Heart left ventricle (tissue), 16 donors: ENCODE measurements at regions not wholly inside any gene's neighbourhood (a gene's known extent, or its start where the extent isn't known, plus 50 kb on each side); places are given as distances from the start of the nearest gene placed in this dataset.

Source experiments
- ATAC-seq, 4 donors: fragments of 200-7000 bp; cut with Tn5 transposase; one replicate each; pipeline ENCODE4 v1.9.1; 2020 to 2022; ENCODE audit warnings: moderate library complexity in 4 of 4, mild to moderate bottlenecking in 3 of 4, moderate number of reproducible peaks in 1 of 4
- DNase-seq, 5 donors: peaks; one replicate each; pipeline ENCODE4 v3.0.0-alpha.2; 2020
- H3K27ac ChIP-seq, 12 donors: fragments of 200-600 bp; sonication (generic) in 4 of 12; one replicate each; pipeline versions ENCODE4 v1.5.0 to v1.8.0; 2016 to 2022; ENCODE audit warnings: mild to moderate bottlenecking in 2 of 12
- H3K27me3 ChIP-seq, 9 donors: fragments of 200-600 bp; sonication (generic) in 2 of 9; one replicate each; pipeline versions ENCODE4 v1.5.1 to v1.8.0; 2016 to 2022; ENCODE audit warnings: mild to moderate bottlenecking in 3 of 9
- H3K36me3 ChIP-seq, 9 donors: fragments of 200-600 bp; sonication (generic) in 2 of 9; one replicate each; pipeline versions ENCODE4 v1.5.0 to v1.8.0; 2018 to 2022; ENCODE audit warnings: mild to moderate bottlenecking in 2 of 9
- H3K4me1 ChIP-seq, 12 donors: fragments of 200-600 bp; sonication (generic) in 4 of 12; one replicate each; pipeline versions ENCODE4 v1.5.0 to v1.8.0; 2016 to 2022; ENCODE audit warnings: mild to moderate bottlenecking in 3 of 12
- H3K4me3 ChIP-seq, 12 donors: fragments of 200-600 bp; sonication (generic) in 4 of 12; one replicate each; pipeline versions ENCODE4 v1.5.0 to v1.8.0; 2017 to 2022; ENCODE audit warnings: mild to moderate bottlenecking in 9 of 12, moderate library complexity in 4 of 12
- H3K9me3 ChIP-seq, 12 donors: fragments of 200-600 bp; sonication (generic) in 4 of 12; one replicate each; pipeline versions ENCODE4 v1.5.0 to v1.8.0; 2016 to 2022; ENCODE audit warnings: mild to moderate bottlenecking in 1 of 12
- POLR2A ChIP-seq, 2 donors: fragments of 450-650 bp; IDR thresholded peaks; one replicate each; pipeline ENCODE4 v1.6.1; 2017; ENCODE audit warnings: antibody characterized with exemption in 2 of 2, mild to moderate bottlenecking in 2 of 2, moderate library complexity in 2 of 2
- WGBS, 4 donors: extraction: QIAGEN DNeasy Blood & Tissue Kit in 2 of 4; methylation state at CpG; one replicate each; pipeline versions ENCODE4 v1.1.5 to v1.1.7; 2013 to 2018; 5-methylcytosine and 5-hydroxymethylcytosine counted together
- intact Hi-C, 10 donors: fragments of 100-400 bp; cut with DNase I; formaldehyde crosslinking; loops; one replicate each; pipeline versions ENCODE4 v1.11.1 to v1.14.2; 2022
- TF ChIP-seq, protein P1 (sequence below), 12 donors: fragments of 200-600 bp; sonication (generic) in 4 of 12; IDR thresholded peaks; one replicate each; pipeline versions ENCODE4 v1.5.0 to v1.8.0; 2018 to 2022; ENCODE audit warnings: antibody characterized with exemption in 12 of 12, mild to moderate bottlenecking in 5 of 12
- donor health status: ischemic (EF 13 %, LVEDD 7.1; RV severe dilation, severe dysfunction).
- donor health status: healthy with polysubstance abuse.
- donor health status: DM: no; HTN: yes; CAD: no.
- donor health status: DM: no; HTN: no; CAD: no.
- donor health status: ischemic (EF 25% LVEDD 6.9; RV normal size, moderate dysfunction).
- donor health status: ischemic (EF 25% LVEDD 5.7; RV mildly dilated, moderate dysfunction).
- donor health status: healthy.
- donor health status: DM: yes; HTN: yes; CAD: no.
- donor health status: ischemic (EF 35%, LVEDD 5.7; RV mildly dilated, moderate dysfunction).
- donor health status: nonischemic (EF 11% LVEDD 7.7; RV severe dilation, severe dysfunction).
- donor health status: DM: yes; HTN: yes; CAD: no.
- donor health status: PGD.
- donor health status: ischemic (EF 29% LVEDD 5.4; RV normal size, mild dysfunction).
- donor health status: nonischemic (EF 23%, LVEDD 6.1; RV moderate dilation, normal function).

DNA sequence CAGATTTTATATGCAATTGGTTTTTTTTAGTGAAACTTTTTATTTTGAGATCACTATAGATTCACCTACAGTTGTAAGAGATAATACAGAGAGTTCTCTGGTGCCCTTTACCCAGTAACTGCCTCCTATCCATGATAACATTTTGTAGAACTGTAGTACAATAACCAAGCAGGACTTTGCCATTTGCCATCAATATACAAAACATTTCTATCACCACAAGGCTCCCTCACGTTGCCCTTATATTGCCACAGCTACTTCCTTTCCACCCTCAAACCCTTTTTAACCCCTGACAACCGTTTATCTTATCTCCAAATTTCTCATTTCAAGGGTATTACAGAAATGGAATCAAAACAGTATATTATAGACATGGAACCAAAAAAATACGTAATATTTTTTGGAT lies 130.7 kb upstream of the GOLGA6L4 start:
- WGBS, 4 donors, result 67 to 78% (median 74%) methylated on average over 3 of the region's 3 CpGs
- H3K27me3 ChIP-seq, result no peaks in the 10 kb centered on the region
- H3K36me3 ChIP-seq, result no peaks in the 10 kb centered on the region
- H3K9me3 ChIP-seq, result no peaks in the 10 kb centered on the region
- H3K27ac ChIP-seq, result no peak overlapping the region
- ATAC-seq (no peak), DNase-seq (no peak)
- H3K4me3 ChIP-seq, result no peak overlapping the region
- intact Hi-C loops, result no loop called here
- H3K4me1 ChIP-seq, result peaks cover 0 to 7% (median 0%) of the 10 kb centered on the region in 12 donors
- TF ChIP-seq POLR2A (IDR thresholded peaks at IDR 0.05), result no peak
- TF ChIP-seq, protein P1, sequence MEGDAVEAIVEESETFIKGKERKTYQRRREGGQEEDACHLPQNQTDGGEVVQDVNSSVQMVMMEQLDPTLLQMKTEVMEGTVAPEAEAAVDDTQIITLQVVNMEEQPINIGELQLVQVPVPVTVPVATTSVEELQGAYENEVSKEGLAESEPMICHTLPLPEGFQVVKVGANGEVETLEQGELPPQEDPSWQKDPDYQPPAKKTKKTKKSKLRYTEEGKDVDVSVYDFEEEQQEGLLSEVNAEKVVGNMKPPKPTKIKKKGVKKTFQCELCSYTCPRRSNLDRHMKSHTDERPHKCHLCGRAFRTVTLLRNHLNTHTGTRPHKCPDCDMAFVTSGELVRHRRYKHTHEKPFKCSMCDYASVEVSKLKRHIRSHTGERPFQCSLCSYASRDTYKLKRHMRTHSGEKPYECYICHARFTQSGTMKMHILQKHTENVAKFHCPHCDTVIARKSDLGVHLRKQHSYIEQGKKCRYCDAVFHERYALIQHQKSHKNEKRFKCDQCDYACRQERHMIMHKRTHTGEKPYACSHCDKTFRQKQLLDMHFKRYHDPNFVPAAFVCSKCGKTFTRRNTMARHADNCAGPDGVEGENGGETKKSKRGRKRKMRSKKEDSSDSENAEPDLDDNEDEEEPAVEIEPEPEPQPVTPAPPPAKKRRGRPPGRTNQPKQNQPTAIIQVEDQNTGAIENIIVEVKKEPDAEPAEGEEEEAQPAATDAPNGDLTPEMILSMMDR (IDR thresholded peaks at IDR 0.05), result no peak

DNA sequence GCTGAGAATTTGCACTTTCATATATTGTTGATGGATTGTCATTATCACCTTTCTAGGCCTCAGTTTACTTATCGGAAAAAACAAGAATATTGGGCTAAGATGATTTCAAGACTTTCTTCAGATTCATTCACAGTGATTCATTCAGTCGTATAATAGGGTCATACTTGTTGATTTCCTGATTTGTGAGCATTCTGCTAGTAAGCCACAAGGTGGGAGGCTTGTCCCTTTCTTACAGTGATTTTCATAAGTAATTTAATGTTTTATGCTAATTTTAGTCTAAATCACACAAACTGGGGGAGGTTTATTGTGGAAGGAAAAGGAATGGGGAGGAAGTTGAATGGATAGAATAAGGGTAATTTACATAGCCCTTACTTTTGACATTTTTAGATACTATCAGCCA lies 126.8 kb upstream of the GOLGA6L4 start:
- H3K27ac ChIP-seq, result no peak overlapping the region
- H3K4me3 ChIP-seq, result no peak overlapping the region
- H3K36me3 ChIP-seq, result no peaks in the 10 kb centered on the region
- no peaks in the 10 kb centered on the region for H3K4me1 ChIP-seq
- 79 to 90% (median 84%) methylated on average over 2 of the region's 2 CpGs for WGBS, 4 donors
- no peaks in the 10 kb centered on the region for H3K9me3 ChIP-seq
- TF ChIP-seq, protein P1 (IDR thresholded peaks at IDR 0.05), result no peak
- TF ChIP-seq POLR2A (IDR thresholded peaks at IDR 0.05), result no peak
- no peak for ATAC-seq
- no peak for DNase-seq
- H3K27me3 ChIP-seq, result no peaks in the 10 kb centered on the region
- intact Hi-C loops, result no loop called here

DNA sequence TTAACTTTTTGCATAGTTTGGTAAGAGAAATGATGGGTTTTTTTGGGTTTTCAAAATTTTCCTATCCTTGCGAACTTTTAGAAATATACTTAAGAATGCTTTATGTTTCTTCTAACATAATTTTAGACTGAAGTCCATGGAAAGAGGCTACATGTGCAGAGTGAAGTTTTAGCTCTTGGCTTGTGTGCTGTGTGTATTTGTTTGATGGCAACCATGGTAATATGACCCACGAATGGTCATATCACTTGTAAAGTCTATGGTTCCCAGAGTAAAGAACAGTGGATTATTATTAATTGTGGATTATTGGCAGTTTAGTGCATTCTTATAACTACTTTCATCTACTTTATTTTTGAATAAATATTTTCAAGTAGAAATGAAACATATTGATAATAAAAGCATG lies 124.0 kb upstream of the GOLGA6L4 start:
- 61 to 65% (median 64%) methylated on average over 2 of the region's 2 CpGs for WGBS, 4 donors
- peak overlapping the region in 1 of 12 donors; percentile 6 for H3K27ac ChIP-seq
- TF ChIP-seq POLR2A (IDR thresholded peaks at IDR 0.05), result no peak
- TF ChIP-seq, protein P1 (IDR thresholded peaks at IDR 0.05), result no peak

DNA sequence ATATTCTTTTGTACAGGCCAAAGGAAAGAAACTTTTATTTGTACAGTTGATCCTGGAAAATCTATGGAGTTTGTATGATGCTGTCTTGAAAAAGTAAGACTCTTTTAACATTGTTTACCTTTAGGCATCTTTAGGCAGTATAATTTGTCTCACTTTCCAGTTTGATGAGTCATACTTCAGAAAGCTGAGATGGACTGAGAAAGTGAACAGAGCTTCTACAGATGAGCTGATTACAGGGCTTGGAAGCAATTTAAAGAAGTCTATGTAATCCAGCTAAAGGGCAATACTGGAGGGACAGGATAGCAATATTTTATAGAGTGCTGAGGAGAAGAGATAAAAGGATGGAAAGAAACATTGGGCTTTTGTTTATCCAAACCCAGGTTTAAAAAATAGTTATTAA lies 123.5 kb upstream of the GOLGA6L4 start:
- H3K36me3 ChIP-seq, result no peaks in the 10 kb centered on the region
- H3K4me1 ChIP-seq, result no peaks in the 10 kb centered on the region
- no peaks in the 10 kb centered on the region for H3K9me3 ChIP-seq
- no peaks in the 10 kb centered on the region for H3K27me3 ChIP-seq
- TF ChIP-seq POLR2A (IDR thresholded peaks at IDR 0.05), result no peak
- TF ChIP-seq, protein P1 (IDR thresholded peaks at IDR 0.05), result no peak
- ATAC-seq (no peak), DNase-seq (no peak)
- H3K4me3 ChIP-seq, result no peak overlapping the region
- H3K27ac ChIP-seq, result peak overlapping the region in 1 of 12 donors; percentile 6
- intact Hi-C loops, result no loop called here

More for the DNA sequence above, 124.0 kb upstream of the GOLGA6L4 start:
- DNase-seq, result no peak
- no peak for ATAC-seq
- no peaks in the 10 kb centered on the region for H3K36me3 ChIP-seq
- no peak overlapping the region for H3K4me3 ChIP-seq
- intact Hi-C loops, result no loop called here
- no peaks in the 10 kb centered on the region for H3K27me3 ChIP-seq
- H3K4me1 ChIP-seq, result no peaks in the 10 kb centered on the region
- H3K9me3 ChIP-seq, result no peaks in the 10 kb centered on the region
